HepG2 (cell line): ENCODE measurements at regions not wholly inside any gene's neighbourhood (a gene's known extent, or its start where the extent isn't known, plus 50 kb on each side); places are given as distances from the start of the nearest gene placed in this dataset.

Experiments
- CBFB ChIP-seq: sonication (generic); formaldehyde crosslinking; IDR thresholded peaks from 2 replicates; pipeline ENCODE4 v1.4.0; 2020; ENCODE audit warnings: missing genetic modification reagents
- CTCF ChIP-seq: sonication (generic); formaldehyde crosslinking; IDR thresholded peaks from 2 replicates; pipeline ENCODE4 v1.5.0; 2020; ENCODE audit warnings: mild to moderate bottlenecking, missing genetic modification reagents, moderate library complexity
- JUND ChIP-seq: sonication (generic); formaldehyde crosslinking; IDR thresholded peaks from 2 replicates; pipeline ENCODE4 v1.8.0; 2022; ENCODE audit warnings: mild to moderate bottlenecking, missing genetic modification reagents
- MAFK ChIP-seq, 2 experiments: IDR thresholded peaks in 1 of 2; conservative IDR thresholded peaks in 1 of 2; 2 replicates each; pipeline ENCODE4 v1.6.1; 2011; ENCODE audit warnings: improper control_type of control experiment in 2 of 2, low read length in 2 of 2
- SP1 ChIP-seq, 2 experiments: fragments of 450-650 bp in 1 of 2; sonication (generic) in 1 of 2; formaldehyde crosslinking in 1 of 2; IDR thresholded peaks; 2 replicates each; pipeline versions ENCODE4 v1.4.0 to v1.6.1; 2016 to 2020; ENCODE audit warnings: missing genetic modification reagents in 1 of 2
- SUZ12 ChIP-seq: fragments of 150-350 bp; IDR thresholded peaks from 2 replicates; pipeline ENCODE4 v1.6.1; 2014; ENCODE audit warnings: low read depth, low read length
- ZNF460 ChIP-seq: sonication (generic); formaldehyde crosslinking; IDR thresholded peaks from 2 replicates; pipeline ENCODE4 v1.5.1; 2020; ENCODE audit warnings: missing genetic modification reagents, mild to moderate bottlenecking, borderline replicate concordance
- TF ChIP-seq, protein P1 (sequence below): sonication (generic); formaldehyde crosslinking; IDR thresholded peaks from 2 replicates; pipeline ENCODE4 v1.9.0; 2021; ENCODE audit warnings: missing genetic modification reagents, borderline replicate concordance

- TF ChIP-seq ZNF460: no peak
- TF ChIP-seq, protein P1, sequence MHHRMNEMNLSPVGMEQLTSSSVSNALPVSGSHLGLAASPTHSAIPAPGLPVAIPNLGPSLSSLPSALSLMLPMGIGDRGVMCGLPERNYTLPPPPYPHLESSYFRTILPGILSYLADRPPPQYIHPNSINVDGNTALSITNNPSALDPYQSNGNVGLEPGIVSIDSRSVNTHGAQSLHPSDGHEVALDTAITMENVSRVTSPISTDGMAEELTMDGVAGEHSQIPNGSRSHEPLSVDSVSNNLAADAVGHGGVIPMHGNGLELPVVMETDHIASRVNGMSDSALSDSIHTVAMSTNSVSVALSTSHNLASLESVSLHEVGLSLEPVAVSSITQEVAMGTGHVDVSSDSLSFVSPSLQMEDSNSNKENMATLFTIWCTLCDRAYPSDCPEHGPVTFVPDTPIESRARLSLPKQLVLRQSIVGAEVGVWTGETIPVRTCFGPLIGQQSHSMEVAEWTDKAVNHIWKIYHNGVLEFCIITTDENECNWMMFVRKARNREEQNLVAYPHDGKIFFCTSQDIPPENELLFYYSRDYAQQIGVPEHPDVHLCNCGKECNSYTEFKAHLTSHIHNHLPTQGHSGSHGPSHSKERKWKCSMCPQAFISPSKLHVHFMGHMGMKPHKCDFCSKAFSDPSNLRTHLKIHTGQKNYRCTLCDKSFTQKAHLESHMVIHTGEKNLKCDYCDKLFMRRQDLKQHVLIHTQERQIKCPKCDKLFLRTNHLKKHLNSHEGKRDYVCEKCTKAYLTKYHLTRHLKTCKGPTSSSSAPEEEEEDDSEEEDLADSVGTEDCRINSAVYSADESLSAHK (CRISPR knock-in tag): no peak
- TF ChIP-seq JUND (CRISPR knock-in tag): no peak
- TF ChIP-seq CTCF (CRISPR knock-in tag): no peak
- no peak for TF ChIP-seq SP1 (IDR thresholded peaks at IDR 0.05)
- TF ChIP-seq SP1 (CRISPR knock-in tag; IDR thresholded peaks at IDR 0.05): no peak
- TF ChIP-seq MAFK (conservative IDR thresholded peaks at IDR 0.05 in 1 of 2, IDR thresholded peaks at IDR 0.05 in 1 of 2; ENCODE audit: low read length in 2 of 2): no peak
- TF ChIP-seq SUZ12: no peak
- TF ChIP-seq CBFB (CRISPR knock-in tag): no peak
Observed at GRCh38 chr4:158327525-158327924, 117.2 kb downstream of the TMEM144 start.
